B cell (primary cell): ENCODE measurements at regions not wholly inside any gene's neighbourhood (a gene's known extent, or its start where the extent isn't known, plus 50 kb on each side); places are given as distances from the start of the nearest gene placed in this dataset.

Experiments used
- ATAC-seq: fragments of 200-7000 bp; cut with Tn5 transposase; one replicate; pipeline ENCODE4 v1.10.0; 2021; ENCODE audit warnings: low read depth, mild to moderate bottlenecking, moderate number of reproducible peaks, moderate library complexity
- CTCF ChIA-PET: fragments of 350-600 bp; sonication (Branson Sonifier 250); formaldehyde crosslinking; loops from one replicate; lab custom pipeline; 2021; ENCODE audit warnings: antibody characterized with exemption, inconsistent platforms; lab: Charles Lee
- POLR2A ChIA-PET: fragments of 350-600 bp; sonication (Branson Sonifier 250); formaldehyde crosslinking; loops from one replicate; lab custom pipeline; 2021; ENCODE audit warnings: antibody characterized with exemption; lab: Charles Lee
- DNase-seq: peaks from one replicate; pipeline ENCODE4 v3.0.0; 2013
- H2AFZ ChIP-seq: 2 replicates; pipeline ENCODE4 v1.6.1; 2012; ENCODE audit warnings: mild to moderate bottlenecking, low read depth, low read length; ENCODE audit not compliant: insufficient read depth, poor library complexity, severe bottlenecking
- H3K27ac ChIP-seq, 2 donors: 1 replicate in 1 of 2; 2 replicates in 1 of 2; pipeline ENCODE4 v1.5.1; 2012 to 2013; ENCODE audit warnings: low read length in 2 of 2, mild to moderate bottlenecking in 2 of 2, moderate library complexity in 1 of 2
- H3K27me3 ChIP-seq, 4 experiments: fragments of 200-600 bp in 1 of 4; sonication (generic) in 1 of 4; replicated peaks in 1 of 4; 1 replicate in 2 of 4; 2 replicates in 2 of 4; pipeline versions ENCODE4 v1.6.1 to v1.7.0; 2013 to 2016; ENCODE audit warnings: low read length in 3 of 4, mild to moderate bottlenecking in 2 of 4, mixed read lengths in 1 of 4, moderate library complexity in 1 of 4; ENCODE audit not compliant: insufficient read depth in 4 of 4, control insufficient read depth in 3 of 4; ENCODE audit errors: control extremely low read depth in 1 of 4
- H3K36me3 ChIP-seq, 2 experiments: replicated peaks in 1 of 2; 1 replicate in 1 of 2; 2 replicates in 1 of 2; pipeline versions ENCODE4 v1.6.1 to v1.7.1; 2013; ENCODE audit warnings: low read length in 1 of 2; ENCODE audit not compliant: insufficient read depth in 2 of 2, control insufficient read depth in 1 of 2; ENCODE audit errors: control extremely low read depth in 1 of 2, extremely low read depth in 1 of 2
- H3K4me1 ChIP-seq, 2 donors: fragments of 200-600 bp in 1 of 2; sonication (generic) in 1 of 2; 1 replicate in 1 of 2; 2 replicates in 1 of 2; pipeline versions ENCODE4 v1.5.1 to v1.6.1; 2013 to 2017; ENCODE audit warnings: low read length in 2 of 2; ENCODE audit not compliant: control insufficient read depth in 2 of 2, insufficient read depth in 2 of 2
- H3K4me2 ChIP-seq: replicated peaks from 2 replicates; pipeline ENCODE3; 2012; ENCODE audit warnings: mild to moderate bottlenecking, low read depth, low read length; ENCODE audit not compliant: poor library complexity, severe bottlenecking
- H3K4me3 ChIP-seq, 5 experiments: fragments of 200-600 bp in 1 of 5; sonication (generic) in 1 of 5; 1 replicate in 3 of 5; 2 replicates in 2 of 5; pipeline versions ENCODE4 v1.5.1 to v1.7.0; 2011 to 2016; ENCODE audit warnings: low read length in 4 of 5, mild to moderate bottlenecking in 4 of 5, low read depth in 2 of 5, control low read depth in 1 of 5, moderate library complexity in 1 of 5; ENCODE audit not compliant: insufficient read depth in 1 of 5; ENCODE audit errors: control extremely low read depth in 1 of 5, extremely low read depth in 1 of 5
- H3K79me2 ChIP-seq: fragments of 200-600 bp; sonication (generic); one replicate; pipeline ENCODE4 v1.6.0; 2016; ENCODE audit warnings: low read length; ENCODE audit not compliant: control insufficient read depth, insufficient read depth
- H3K9ac ChIP-seq: fragments of 200-600 bp; sonication (generic); 2 replicates; pipeline ENCODE4 v1.6.1; 2017; ENCODE audit warnings: mild to moderate bottlenecking, low read length, moderate library complexity
- H3K9me3 ChIP-seq, 3 donors: one replicate each; pipeline versions ENCODE4 v1.6.1 to v1.7.1; 2013; ENCODE audit warnings: low read length in 2 of 3; ENCODE audit not compliant: control insufficient read depth in 2 of 3, insufficient read depth in 1 of 3; ENCODE audit errors: control extremely low read depth in 1 of 3
- H4K20me1 ChIP-seq: 2 replicates; pipeline ENCODE4 v1.6.0; 2012; ENCODE audit warnings: mild to moderate bottlenecking, low read length; ENCODE audit not compliant: insufficient read depth, control insufficient read depth, poor library complexity, severe bottlenecking
- H3K27ac Mint-ChIP-seq: one replicate; pipeline ENCODE4 v1.8.0; 2021; ENCODE audit warnings: mixed read lengths
- H3K27me3 Mint-ChIP-seq: one replicate; pipeline ENCODE4 v1.8.0; 2021; ENCODE audit warnings: mixed read lengths
- H3K4me1 Mint-ChIP-seq: one replicate; pipeline ENCODE4 v1.8.0; 2021; ENCODE audit warnings: mixed read lengths
- H3K4me3 Mint-ChIP-seq: one replicate; pipeline ENCODE4 v1.8.0; 2021; ENCODE audit warnings: mixed read lengths
- H3K9me3 Mint-ChIP-seq: one replicate; pipeline ENCODE4 v1.8.0; 2022; ENCODE audit warnings: mixed read lengths; ENCODE audit not compliant: insufficient read depth
- CTCF ChIP-seq: fragments of 200-600 bp; IDR thresholded peaks from one replicate; pipeline ENCODE4 v1.8.0; 2022; ENCODE audit warnings: antibody characterized with exemption, mild to moderate bottlenecking
- EZH2 ChIP-seq: IDR thresholded peaks from 2 replicates; pipeline ENCODE4 v1.6.1; 2012; ENCODE audit warnings: borderline replicate concordance, low read depth, mild to moderate bottlenecking, moderate library complexity, low read length; ENCODE audit not compliant: insufficient read depth, poor library complexity, severe bottlenecking
- WGBS: methylation state at CpG from one replicate; pipeline ENCODE4 v1.1.5; 2013; ENCODE audit warnings: missing lambda C conversion rate; ENCODE audit not compliant: insufficient coverage; 5-methylcytosine and 5-hydroxymethylcytosine counted together
- intact Hi-C: fragments of 100-400 bp; cut with micrococcal nuclease; formaldehyde crosslinking; loops from one replicate; pipeline ENCODE4 v1.10.0; 2022

DNA sequence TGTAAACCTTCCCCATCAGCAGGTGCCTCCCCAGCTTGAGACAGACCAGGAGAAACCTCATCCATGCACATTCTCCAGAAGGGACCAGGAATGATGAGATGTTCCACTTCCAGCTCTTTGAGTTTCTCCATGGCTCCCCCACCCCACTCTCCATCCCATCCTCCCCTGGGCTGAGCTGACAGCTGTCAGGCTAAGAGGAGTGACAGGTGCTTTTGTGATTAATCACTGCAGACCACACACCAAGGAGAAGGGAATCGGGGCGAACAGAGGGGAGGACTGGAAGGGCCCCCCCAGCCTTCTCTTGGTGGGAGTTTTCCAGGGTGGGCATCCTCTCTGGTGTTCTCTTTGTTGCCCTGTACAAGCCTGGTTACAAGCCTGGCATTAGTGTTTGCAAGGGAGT lies 56.1 kb upstream of the ZFAND3 start:
- peaks cover 22% of the 10 kb centered on the region for H3K27me3 Mint-ChIP-seq
- H3K27ac ChIP-seq: no peak overlapping the region
- intact Hi-C loops: no loop called here
- no peak overlapping the region for H3K4me3 ChIP-seq
- no peaks in the 10 kb centered on the region for H3K4me1 ChIP-seq
- WGBS: 89% methylated on average over 2 of the region's 2 CpGs
- H3K27me3 ChIP-seq: no peaks in the 10 kb centered on the region
- H3K4me2 ChIP-seq: no peak overlapping the region
- H3K79me2 ChIP-seq: no peaks in the 10 kb centered on the region
- ATAC-seq: no peak
- no peaks in the 10 kb centered on the region for H3K4me1 Mint-ChIP-seq
- H3K36me3 ChIP-seq: no peaks in the 10 kb centered on the region
- no peak for DNase-seq
- no peak overlapping the region for H2AFZ ChIP-seq
- POLR2A ChIA-PET: no interaction called here
- H3K4me3 Mint-ChIP-seq: no peak overlapping the region
- no peak overlapping the region for H3K27ac Mint-ChIP-seq
- no peak overlapping the region for H3K9ac ChIP-seq
- no peak for TF ChIP-seq EZH2
- no peak for TF ChIP-seq CTCF
- no peaks in the 10 kb centered on the region for H4K20me1 ChIP-seq
- CTCF ChIA-PET: interaction anchor here (1.0 kb wide), 1 partner anchor 731 kb away, joined by 3 read pairs; no protein-coding TSS in a partner anchor
- H3K9me3 ChIP-seq: no peaks in the 10 kb centered on the region
- no peaks in the 10 kb centered on the region for H3K9me3 Mint-ChIP-seq

- ATAC-seq: no peak
- Mint-ChIP-seq H3K4me3 (no peak overlapping the region), H3K4me1 (no peaks in the 10 kb centered on the region), H3K9me3 (no peaks in the 10 kb centered on the region), H3K27me3 (peaks cover 22% of the 10 kb centered on the region), H3K27ac (no peak overlapping the region)
- no peaks in the 10 kb centered on the region for H3K4me1 ChIP-seq
- no peaks in the 10 kb centered on the region for H4K20me1 ChIP-seq
- CTCF ChIA-PET: interaction anchor here (1.0 kb wide), 1 partner anchor 731 kb away, joined by 3 read pairs; no protein-coding TSS in a partner anchor
- H3K9me3 ChIP-seq: no peaks in the 10 kb centered on the region
- POLR2A ChIA-PET: no interaction called here
- no peak for DNase-seq
- TF ChIP-seq EZH2 (no peak), CTCF (no peak)
- H3K79me2 ChIP-seq: no peaks in the 10 kb centered on the region
- intact Hi-C loops: no loop called here
- H3K9ac ChIP-seq: no peak overlapping the region
- H2AFZ ChIP-seq: no peak overlapping the region
- WGBS: 84% methylated on average over 4 of the region's 4 CpGs
- no peak overlapping the region for H3K4me2 ChIP-seq
- no peaks in the 10 kb centered on the region for H3K36me3 ChIP-seq
- no peak overlapping the region for H3K4me3 ChIP-seq
- no peak overlapping the region for H3K27ac ChIP-seq
- H3K27me3 ChIP-seq: no peaks in the 10 kb centered on the region
Observed at GRCh38 chr6:37762806-37763205, 56.7 kb upstream of the ZFAND3 start.
